GM19240 (cell line): ENCODE measurements at regions not wholly inside any gene's neighbourhood (a gene's known extent, or its start where the extent isn't known, plus 50 kb on each side); places are given as distances from the start of the nearest gene placed in this dataset.

ENCODE experiments used
- DNase-seq: peaks from one replicate; pipeline ENCODE4 v3.0.0; 2011; ENCODE audit warnings: low spot score; ENCODE audit not compliant: insufficient read length

DNA sequence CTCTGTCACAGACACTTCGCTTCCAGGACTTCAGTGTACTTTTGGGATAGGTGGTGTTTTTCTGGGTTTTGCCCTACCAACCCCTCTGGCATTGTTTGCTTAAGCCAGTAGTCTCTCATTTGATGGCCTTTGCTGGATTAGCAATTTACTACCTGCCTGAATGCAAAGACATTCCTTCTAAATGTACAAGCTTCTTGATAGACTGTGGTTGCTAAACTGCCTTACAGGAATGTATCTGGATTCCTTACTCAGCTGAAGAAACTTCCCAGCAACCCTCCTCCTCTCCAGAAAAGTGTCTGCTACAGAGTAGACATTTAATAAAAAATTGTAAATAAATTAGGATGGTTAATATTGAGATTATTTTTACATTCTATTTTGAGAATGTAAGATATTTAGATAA lies 1916.7 kb downstream of the EFNA5 start:
- no peak for DNase-seq

DNA sequence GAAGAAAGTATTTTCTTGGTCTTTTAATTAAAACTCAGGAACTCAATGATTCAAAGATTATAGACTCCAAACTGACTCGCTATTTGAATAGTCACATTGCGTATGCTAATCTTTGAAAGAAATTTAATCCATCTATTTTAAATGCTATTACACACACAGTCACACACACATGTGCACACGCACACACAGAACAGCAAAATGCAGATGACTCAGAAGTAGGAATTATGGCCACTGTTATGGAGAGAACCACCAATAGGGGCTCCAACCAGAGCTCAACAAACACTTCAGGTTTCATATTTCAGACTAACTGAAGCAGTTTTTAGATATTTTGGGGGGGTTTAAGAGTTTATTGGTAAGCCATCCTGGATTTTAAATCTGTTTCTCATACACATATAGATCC lies 1917.9 kb downstream of the EFNA5 start:
- no peak for DNase-seq

DNA sequence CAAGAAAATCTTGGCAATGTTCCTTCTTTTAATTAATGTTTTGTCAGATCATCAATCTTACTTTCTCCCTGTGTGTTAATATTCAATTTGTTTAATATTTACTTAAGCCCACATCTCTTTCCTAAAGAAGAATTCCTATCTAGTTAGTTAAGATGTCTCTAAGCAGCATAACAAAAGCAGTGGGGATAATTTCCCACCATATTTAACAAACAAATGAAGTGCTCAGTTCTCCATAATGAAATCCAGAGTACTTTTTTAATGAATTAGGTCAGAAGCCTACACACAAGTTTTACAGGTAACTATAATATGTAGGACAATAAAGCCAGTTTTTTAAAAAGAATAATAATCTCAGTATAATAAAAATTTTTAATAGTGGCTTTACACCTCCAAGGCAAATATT lies 1918.8 kb downstream of the EFNA5 start:
- DNase-seq, result no peak

DNA sequence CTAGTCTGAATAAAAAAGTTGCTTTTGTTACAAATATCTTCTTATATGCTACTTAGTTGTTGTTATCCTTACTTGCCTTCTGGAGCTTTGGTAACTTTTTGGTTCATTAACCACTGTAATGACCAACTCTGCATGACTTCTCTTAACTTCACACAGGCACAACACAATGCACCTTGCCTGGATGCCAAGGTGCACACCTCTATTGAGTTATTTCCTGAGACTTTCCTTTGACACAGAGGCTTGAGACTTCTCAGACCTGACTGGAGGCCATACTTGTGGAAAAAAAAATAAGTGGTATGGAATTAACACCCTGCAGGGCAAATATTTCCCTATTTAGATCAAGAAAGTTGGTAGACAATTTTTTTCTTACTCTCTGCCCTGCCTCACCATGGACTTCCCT lies 1925.6 kb downstream of the EFNA5 start:
- DNase-seq, result no peak

DNA sequence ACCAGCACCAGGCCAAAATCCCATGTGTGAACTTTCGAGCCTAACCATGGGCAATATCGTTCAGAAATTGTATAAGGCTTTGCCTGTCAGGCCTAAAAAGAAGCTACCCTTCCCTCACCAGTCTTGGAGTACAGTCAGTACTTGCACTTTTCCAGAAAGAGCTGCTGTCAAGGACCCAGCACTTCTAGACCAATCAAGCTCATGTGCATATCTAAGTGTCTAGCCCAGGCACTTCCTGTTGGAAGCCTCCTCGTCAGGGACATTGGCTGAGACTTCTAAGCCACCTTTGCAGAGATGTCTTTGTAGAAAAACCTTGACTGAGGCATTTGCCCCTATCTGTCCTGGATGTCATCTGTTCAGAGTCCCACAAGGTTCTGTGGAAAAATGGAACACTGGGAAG lies 1930.5 kb downstream of the EFNA5 start:
- DNase-seq, result no peak

DNA sequence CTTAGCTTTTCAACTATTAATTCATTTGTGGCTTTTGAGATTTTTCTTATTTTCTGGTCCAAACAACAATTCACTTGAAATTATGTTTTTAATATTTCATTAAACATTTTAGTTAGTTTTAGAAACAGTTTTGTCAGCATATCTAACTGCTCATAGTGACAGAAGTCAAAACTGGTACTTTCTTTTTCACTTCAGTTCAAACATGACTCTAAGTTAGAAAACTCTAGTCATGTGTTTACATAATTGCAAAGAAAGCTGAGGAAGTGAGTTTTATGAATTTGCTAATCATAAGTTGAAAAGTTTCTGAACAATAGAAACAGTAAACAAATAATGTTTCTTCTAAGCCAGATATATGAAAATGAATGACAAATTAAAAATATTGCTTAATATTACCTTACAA lies 1931.0 kb downstream of the EFNA5 start:
- DNase-seq, result no peak

DNA sequence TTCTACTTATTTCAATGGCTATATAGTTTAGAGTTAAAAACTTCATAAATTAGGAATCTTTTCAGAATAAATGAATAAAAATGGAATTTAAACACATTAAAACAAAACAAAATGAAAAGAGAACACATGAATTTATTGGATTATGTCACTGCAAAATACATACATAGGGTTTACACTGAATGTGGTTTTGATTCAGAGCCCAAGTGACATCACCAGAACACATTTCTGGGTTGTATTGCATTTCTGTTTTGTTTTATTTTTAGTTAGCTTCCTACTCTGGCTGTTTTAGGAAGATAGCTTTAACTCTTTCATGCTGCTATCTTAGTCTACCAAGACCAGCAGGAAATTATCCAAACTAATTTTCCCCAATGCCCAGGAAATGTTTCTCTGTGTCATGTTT lies 1935.0 kb downstream of the EFNA5 start:
- no peak for DNase-seq

DNA sequence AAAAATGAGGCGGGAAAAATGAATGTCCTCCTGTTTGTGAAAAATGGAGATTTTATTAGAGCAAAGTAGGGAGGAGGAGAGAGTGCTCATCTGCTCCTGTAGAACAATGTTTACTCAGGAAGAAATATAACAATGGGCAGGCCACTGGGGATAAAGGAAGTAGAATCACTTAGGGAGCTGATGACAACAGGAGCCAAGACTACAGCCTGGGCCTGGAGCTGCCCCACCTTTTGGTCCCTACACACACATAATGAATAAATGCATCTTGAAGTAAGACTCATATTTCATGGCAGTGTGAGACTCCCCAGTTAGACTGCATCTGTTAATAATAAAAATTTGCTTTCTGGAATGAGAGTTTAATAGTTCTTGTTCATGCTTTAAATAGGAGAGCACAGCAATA lies 1939.8 kb downstream of the EFNA5 start:
- no peak for DNase-seq

DNA sequence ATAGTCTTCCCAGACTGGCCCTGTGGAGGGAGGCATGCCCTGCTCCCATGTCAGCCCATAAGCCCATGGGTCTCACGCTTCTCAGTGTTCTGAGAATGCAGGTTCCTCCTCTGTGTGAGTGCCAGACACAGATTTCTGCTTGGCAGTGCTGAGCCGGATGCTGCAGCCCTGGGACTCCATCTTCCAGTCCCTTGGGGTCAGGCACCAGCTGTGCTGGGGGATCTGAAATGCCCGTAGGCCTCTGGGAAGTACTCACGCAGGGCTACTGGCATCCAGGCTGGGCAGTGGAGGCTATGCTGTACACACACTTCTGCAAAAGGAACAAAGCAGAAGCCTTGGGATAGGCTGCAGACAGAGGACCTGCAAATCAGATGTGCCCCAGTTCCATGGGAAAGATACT lies 1944.6 kb downstream of the EFNA5 start:
- no peak for DNase-seq

DNA sequence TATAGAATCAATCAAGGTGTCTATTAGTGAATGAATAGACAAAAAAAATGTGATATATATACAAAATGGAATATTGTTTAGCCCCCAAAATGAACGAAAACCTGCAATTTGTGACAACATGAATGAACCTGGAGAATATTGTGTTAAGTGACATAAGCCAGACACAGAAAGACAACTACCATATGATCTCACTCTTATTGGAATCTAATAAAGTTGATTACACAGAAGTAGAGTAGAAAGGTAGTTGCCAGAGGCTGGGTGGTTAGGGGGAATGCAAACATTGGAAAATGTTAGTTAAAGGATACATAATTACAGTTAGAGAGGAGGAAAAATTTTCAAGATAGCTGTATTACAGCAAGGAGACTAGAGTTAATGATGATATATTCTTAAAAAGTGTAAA lies 1962.3 kb downstream of the EFNA5 start:
- no peak for DNase-seq

DNA sequence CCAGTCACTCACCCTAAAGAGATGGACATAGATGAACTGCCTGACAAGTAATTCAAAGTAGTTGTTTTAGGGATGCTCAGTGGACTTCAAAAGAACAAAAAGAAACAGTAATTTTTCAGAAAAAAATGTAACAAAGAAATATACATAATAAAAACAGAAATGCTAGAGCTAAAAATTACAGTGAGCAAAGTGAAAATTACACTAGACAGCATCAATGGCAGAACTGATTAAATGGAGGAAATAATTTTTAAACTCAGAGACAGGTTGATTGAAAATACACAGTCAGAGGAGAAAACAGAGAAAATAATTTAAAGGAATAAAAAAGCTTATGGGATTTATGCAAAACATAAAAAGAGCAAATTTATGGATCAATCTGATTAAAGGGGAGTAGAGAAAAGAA lies 1968.4 kb downstream of the EFNA5 start:
- DNase-seq, result no peak

DNA sequence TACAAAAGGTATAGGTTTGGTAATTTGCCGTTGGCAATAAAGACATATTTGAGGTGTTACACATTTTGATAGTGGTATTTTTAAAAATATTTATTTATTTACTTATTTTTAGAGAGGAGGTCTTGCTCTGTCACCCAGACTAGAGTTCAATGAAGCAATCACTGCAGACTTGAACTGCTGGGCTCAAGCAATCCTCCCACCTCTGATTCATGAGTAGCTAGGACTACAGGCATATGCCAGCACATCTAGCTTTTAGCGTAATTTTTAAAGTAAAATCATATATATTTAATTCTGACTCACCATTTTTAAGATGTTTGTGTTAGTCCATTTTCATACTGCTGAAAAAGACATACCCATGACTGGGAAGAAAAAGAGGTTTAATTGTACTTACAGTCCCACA lies 1974.3 kb downstream of the EFNA5 start:
- no peak for DNase-seq

DNA sequence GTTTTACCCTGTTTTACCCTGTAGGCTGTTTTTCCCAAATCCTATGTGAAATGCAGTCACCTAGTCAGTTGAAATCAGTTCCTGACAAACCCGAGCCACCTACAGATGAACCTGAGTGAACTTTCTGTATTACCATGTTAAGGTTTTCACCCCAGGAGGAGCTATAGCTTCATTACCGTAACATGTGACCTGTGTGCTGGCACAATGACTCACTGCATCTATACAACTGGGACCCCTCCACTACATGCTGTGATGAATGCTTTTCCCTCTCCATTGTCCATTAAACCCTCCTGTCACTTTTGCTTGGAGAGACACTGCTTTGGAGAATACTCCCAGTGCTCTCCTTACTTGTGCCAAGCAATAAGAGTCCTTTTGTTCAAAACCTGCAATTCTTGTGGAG lies 1974.8 kb downstream of the EFNA5 start:
- DNase-seq, result no peak

DNA sequence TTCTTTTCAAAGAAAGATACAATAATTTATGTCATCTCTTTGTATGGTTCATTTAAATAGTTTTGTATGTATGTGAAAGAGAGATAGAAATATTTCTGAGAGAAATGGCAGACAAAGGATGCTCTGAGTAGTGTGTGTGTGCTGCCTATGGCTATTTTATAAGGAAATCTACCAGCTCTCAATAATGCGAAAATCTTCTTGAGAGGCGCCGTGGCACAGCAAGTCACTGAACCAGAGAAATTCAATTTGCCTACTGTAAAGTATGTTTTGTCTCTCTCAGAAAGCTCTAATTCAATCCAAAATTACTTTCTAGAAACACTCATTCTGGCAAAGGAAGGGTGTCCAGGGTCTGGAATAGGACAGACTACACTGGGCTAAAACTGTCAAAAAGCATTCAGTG lies 1981.1 kb downstream of the EFNA5 start:
- DNase-seq, result no peak

DNA sequence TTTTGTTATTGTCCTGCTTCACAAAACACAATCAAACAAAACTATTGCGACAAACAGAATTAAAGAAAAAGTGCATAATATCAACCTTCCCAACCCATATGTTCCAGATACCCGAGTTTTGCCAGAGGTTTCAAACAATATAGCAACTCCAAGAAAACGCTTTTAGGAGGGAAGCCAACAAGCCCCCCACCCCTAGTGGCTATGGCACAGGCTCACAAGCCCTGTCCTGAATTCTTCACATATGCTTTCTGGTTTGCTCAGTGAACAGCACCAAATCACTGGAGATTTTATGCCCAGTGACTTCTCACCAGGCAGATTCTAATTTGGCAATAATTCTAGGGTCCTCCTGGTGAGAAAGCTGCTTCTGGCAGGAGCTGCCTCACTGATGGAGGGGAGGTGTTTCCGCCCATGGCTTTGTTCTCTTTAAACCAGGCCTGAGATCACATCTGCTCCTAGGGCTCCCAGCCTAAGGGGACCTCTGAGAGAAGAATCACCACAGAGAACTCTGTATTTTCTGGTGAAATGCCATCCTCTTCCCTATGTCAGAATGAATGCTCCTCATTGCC lies 1982.4 kb downstream of the EFNA5 start:
- DNase-seq, result no peak

DNA sequence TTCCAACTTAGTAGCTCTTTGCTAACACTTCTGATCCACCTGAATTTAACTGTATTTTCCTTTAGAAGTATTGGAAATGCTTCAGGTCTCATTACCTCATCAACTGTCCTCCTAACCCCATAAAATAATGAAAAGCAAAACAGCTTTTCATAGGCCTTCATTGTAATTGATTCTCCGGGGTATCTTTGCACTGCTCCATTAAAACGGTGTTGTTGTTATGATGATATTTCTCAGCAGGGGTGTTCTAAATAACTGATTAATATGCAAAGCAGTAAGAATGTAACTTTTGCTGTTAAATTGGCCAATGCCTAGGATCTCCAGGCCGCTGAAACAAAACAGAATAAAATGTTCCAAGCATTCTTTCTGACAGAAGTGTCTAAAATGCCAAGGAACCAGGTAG lies 1983.2 kb downstream of the EFNA5 start:
- DNase-seq, result no peak

DNA sequence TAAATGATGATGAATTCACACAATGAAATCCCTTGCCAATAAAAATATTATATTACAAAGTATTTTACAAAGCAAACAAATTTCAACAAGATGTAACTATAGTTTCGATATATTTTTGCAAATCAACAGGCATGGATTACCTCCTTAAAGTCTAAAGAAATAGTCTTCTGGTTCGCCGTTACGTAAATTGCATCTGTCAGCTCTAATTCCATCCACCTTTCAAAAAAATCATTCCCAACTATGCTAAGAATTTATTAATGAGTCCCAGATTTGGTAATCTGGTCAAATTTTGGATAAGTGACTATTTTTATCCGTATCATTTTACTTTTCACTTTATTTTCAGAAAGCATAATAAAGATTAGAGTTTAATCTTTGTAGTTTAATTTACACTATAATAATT lies 1984.9 kb downstream of the EFNA5 start:
- no peak for DNase-seq

DNA sequence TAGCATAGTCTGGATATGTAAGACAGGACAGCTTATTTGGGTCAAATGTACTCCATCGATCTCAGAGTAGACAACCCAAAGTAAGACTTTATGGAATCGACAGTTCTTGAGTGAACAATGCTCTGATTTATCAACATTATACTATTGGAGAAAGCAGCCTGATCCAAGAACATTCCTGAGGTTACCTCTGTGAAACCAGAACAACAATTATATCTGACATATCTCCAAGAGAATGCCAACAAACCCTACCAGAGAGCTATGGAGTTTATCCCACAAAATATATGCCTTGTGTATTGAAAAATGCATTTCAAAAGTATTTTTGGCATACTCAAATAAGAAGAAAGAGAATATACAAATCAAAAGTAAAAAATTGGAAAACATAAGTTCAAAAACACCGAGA lies 1985.9 kb downstream of the EFNA5 start:
- no peak for DNase-seq

DNA sequence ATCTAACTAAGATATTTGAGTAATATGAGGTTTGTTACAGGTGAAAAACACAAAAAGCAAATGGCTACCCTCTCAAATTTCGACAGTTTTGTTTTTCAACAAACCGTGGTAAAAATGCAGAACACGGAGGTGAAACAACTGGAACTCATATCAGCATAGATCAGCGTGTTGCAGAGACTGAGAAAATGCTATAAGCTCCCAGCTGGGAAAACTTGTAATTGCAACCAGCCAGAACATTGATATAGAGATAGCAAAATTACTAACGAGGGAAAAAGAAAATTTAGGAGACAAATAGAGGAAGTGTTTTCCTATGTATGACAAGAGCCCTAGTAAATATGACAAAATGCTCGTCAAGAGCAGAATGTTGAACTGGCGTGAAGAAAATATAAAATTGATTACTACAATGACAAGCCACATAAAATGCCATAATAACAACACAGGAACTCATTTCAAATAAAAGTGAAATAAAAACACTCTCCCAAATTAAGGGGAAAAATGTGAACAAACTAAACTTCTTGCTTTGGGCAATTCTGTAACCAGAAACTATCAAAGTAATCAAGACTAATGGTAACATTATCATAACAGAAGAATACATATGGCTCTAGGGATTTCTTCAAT lies 1989.8 kb downstream of the EFNA5 start:
- no peak for DNase-seq

DNA sequence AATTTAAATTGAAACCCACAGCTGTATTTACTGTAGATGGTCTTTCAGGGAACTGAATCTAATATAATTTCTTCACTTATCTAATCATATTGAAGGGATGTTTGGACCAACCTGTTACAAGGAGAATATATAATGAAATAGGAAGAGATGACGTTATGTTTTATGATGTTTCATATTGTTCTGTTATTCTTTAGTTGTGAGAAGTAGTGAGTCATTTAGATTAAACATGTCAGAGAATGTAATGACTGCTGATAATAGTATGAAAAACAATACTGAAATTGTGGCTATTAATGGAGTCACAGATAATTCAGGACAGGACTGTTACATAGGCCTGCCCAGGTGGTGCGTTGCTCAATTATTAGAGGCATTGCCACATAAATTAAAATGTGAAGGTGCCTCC lies 1993.4 kb downstream of the EFNA5 start:
- DNase-seq, result no peak

DNA sequence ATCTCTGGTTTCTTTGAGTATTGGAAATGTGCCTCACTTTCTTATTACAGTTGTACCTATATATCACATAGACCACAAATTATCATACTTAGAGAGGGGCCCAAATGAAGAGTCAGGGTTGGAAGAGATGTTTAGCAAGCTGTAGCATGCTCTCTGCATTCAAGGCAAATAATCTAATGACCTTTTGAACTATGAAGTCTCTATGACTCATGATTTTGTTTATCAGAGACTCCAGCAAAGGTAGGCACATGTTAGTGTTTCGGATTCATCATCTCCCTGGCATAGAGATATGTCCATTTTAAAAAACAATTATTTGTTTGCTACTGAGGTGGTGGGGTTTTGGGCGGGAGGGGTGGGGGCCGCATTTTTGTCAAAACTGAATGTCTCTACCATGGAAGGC lies 2000.1 kb downstream of the EFNA5 start:
- no peak for DNase-seq

DNA sequence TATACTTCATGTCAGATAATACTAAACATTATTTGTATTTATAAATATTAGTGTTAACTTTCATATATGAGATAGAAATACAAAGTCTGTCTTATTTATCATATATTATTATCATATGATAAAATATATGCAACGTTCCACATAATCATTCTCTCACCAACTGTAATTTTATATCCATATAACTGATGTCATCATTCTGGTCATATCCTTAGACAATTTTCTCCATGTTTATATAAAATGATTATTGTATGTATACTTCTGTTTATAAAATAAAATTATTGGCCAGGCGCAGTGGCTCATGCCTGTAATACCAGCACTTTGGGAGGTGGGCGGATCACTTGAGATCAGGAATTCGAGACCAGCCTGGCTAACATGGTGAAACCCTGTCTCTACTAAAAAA lies 2007.1 kb downstream of the EFNA5 start:
- no peak for DNase-seq

DNA sequence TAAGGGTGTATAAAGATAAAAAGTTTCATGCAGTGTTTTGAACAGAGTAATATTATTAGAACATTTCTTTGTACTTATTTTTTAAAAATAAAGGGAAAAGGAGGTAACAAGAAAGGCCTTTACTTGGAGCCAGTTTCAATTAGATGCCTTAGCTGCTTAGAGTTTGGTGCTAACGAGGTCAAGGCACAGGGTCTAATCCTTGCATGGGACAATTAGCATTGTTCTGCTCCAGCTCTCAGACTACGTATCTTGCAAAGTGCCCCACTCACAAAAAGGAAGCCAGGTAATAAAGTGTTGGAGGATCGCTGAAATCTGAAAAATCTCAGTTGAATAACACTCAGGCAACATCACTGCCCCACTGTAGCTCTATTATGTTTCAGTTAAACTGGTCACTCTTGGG lies 2011.3 kb downstream of the EFNA5 start:
- no peak for DNase-seq

DNA sequence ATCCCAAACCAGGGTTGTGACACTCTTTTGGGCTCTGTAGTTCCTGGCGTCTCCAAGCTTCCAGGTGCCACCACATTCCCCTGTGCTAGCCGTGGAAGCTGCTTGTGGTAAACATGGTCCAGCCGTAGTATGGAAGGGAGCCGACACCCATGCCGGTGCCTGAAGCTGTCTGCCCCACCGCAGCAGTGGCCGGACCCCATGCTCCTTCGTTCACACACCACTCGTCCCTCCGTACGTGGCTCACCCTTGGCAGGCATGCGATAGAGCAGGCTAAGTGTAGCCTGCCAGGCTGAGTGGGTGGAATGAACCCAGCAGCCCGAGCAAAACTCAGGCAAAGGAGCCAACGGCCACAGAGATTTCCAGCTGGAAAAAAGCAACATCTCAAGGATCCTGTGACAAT lies 2030.4 kb downstream of the EFNA5 start:
- DNase-seq, result no peak
